IMR-90 (cell line): ENCODE measurements at regions not wholly inside any gene's neighbourhood (a gene's known extent, or its start where the extent isn't known, plus 50 kb on each side); places are given as distances from the start of the nearest gene placed in this dataset.

Source experiments
- ATAC-seq: fragments of 200-7000 bp; cut with Tn5 transposase; 2 replicates; pipeline ENCODE4 v1.9.1; 2020; ENCODE audit warnings: low read depth, mild to moderate bottlenecking, moderate library complexity
- BruUV-seq: library from RNA; stranded (reverse); fragments of 400-500 nt; replicated peaks from 2 replicates; lab custom pipeline; 2021; lab: Mats Ljungman, UMichigan
- CTCF ChIA-PET: fragments of 300-600 bp; formaldehyde crosslinking; extraction: SDS; loops from one replicate; lab custom pipeline; 2021; ENCODE audit warnings: antibody characterized with exemption; lab: Yijun Ruan, JAX
- POLR2A ChIA-PET: fragments of 300-600 bp; sonication (Branson Sonifier 250); formaldehyde crosslinking; loops from one replicate; lab custom pipeline; 2022; ENCODE audit warnings: antibody characterized with exemption; ENCODE audit not compliant: unreplicated experiment; lab: Charles Lee
- DNase-seq: peaks from one replicate; pipeline ENCODE4 v3.0.0; 2013
- H2AFZ ChIP-seq: replicated peaks from 2 replicates; pipeline ENCODE3; 2013; ENCODE audit warnings: low read length, mild to moderate bottlenecking; ENCODE audit not compliant: poor library complexity
- H2AK5ac ChIP-seq: 2 replicates; pipeline ENCODE4 v1.6.1; 2013; ENCODE audit warnings: low read depth, low read length, inconsistent platforms
- H2AK9ac ChIP-seq: replicated peaks from 2 replicates; pipeline ENCODE3; 2013; ENCODE audit warnings: mild to moderate bottlenecking, low read depth, low read length, moderate library complexity; ENCODE audit not compliant: poor library complexity
- H2BK120ac ChIP-seq: 2 replicates; pipeline ENCODE4 v1.6.1; 2013; ENCODE audit warnings: low read depth, low read length, inconsistent platforms
- H2BK15ac ChIP-seq: 3 replicates; pipeline ENCODE4 v1.6.1; 2013; ENCODE audit warnings: low read depth, low read length, inconsistent platforms
- H2BK20ac ChIP-seq: 2 replicates; pipeline ENCODE4 v1.6.1; 2013; ENCODE audit warnings: low read depth, mild to moderate bottlenecking, inconsistent platforms, low read length, moderate library complexity
- H2BK5ac ChIP-seq: 2 replicates; pipeline ENCODE4 v1.6.1; 2013; ENCODE audit warnings: mild to moderate bottlenecking, low read depth, low read length, inconsistent platforms; ENCODE audit not compliant: poor library complexity, severe bottlenecking
- H3K14ac ChIP-seq: replicated peaks from 2 replicates; pipeline ENCODE4 v1.6.1; 2013; ENCODE audit warnings: low read depth, low read length, inconsistent platforms
- H3K18ac ChIP-seq: 2 replicates; pipeline ENCODE4 v1.6.1; 2013; ENCODE audit warnings: low read depth, low read length, control low read depth
- H3K23ac ChIP-seq: 2 replicates; pipeline ENCODE4 v1.6.1; 2013; ENCODE audit warnings: low read depth, low read length, inconsistent platforms
- H3K27ac ChIP-seq: 2 replicates; pipeline ENCODE4 v1.5.1; 2013; ENCODE audit warnings: mild to moderate bottlenecking, control low read depth, low read length; ENCODE audit not compliant: insufficient read depth
- H3K27me3 ChIP-seq: 2 replicates; pipeline ENCODE4 v1.6.1; 2013; ENCODE audit warnings: low read length; ENCODE audit not compliant: control insufficient read depth, insufficient read depth
- H3K36me3 ChIP-seq: 2 replicates; pipeline ENCODE4 v1.6.1; 2013; ENCODE audit warnings: low read length, mixed read lengths; ENCODE audit not compliant: control insufficient read depth, insufficient read depth
- H3K4ac ChIP-seq: 2 replicates; pipeline ENCODE4 v1.6.1; 2013; ENCODE audit warnings: low read depth, low read length, inconsistent platforms
- H3K4me1 ChIP-seq: 2 replicates; pipeline ENCODE4 v1.6.1; 2013; ENCODE audit warnings: low read length, mixed read lengths; ENCODE audit not compliant: control insufficient read depth, insufficient read depth
- H3K4me2 ChIP-seq: 2 replicates; pipeline ENCODE4 v1.6.1; 2013; ENCODE audit warnings: low read depth, mild to moderate bottlenecking, control low read depth, low read length, moderate library complexity
- H3K4me3 ChIP-seq: 2 replicates; pipeline ENCODE4 v1.5.1; 2013; ENCODE audit warnings: low read depth, mild to moderate bottlenecking, control low read depth, low read length, moderate library complexity; ENCODE audit not compliant: insufficient read depth
- H3K56ac ChIP-seq: 2 replicates; pipeline ENCODE4 v1.6.1; 2013; ENCODE audit warnings: low read length, inconsistent platforms; ENCODE audit not compliant: insufficient read depth; ENCODE audit errors: extremely low read depth
- H3K79me1 ChIP-seq, 2 experiments: 2 replicates each; pipeline ENCODE4 v1.6.1; 2013; ENCODE audit warnings: low read length in 2 of 2, inconsistent platforms in 1 of 2, low read depth in 1 of 2
- H3K9ac ChIP-seq: 2 replicates; pipeline ENCODE4 v1.6.1; 2013; ENCODE audit warnings: low read depth, low read length, control low read depth
- H3K9me1 ChIP-seq: 2 replicates; pipeline ENCODE4 v1.6.1; 2013; ENCODE audit warnings: low read length, inconsistent platforms; ENCODE audit not compliant: insufficient read depth
- H3K9me3 ChIP-seq: 2 replicates; pipeline ENCODE4 v1.6.1; 2013; ENCODE audit warnings: low read length; ENCODE audit not compliant: control insufficient read depth, insufficient read depth
- H4K20me1 ChIP-seq: 2 replicates; pipeline ENCODE4 v1.6.1; 2013; ENCODE audit warnings: low read length, inconsistent platforms; ENCODE audit not compliant: insufficient read depth
- H4K5ac ChIP-seq: 2 replicates; pipeline ENCODE4 v1.6.1; 2013; ENCODE audit warnings: mild to moderate bottlenecking, low read depth, low read length, control low read depth
- H4K8ac ChIP-seq, 2 experiments: 2 replicates each; pipeline ENCODE4 v1.6.1; 2013; ENCODE audit warnings: low read depth in 2 of 2, low read length in 2 of 2, control low read depth in 1 of 2, inconsistent platforms in 1 of 2
- H4K91ac ChIP-seq: 2 replicates; pipeline ENCODE4 v1.6.1; 2013; ENCODE audit warnings: low read depth, low read length, inconsistent platforms; ENCODE audit not compliant: insufficient read depth
- BHLHE40 ChIP-seq: fragments of 150-350 bp; IDR thresholded peaks from 2 replicates; pipeline ENCODE4 v1.6.1; 2016; ENCODE audit warnings: mild to moderate bottlenecking, low read depth, low read length
- CEBPB ChIP-seq: IDR thresholded peaks from 2 replicates; pipeline ENCODE4 v1.6.1; 2012; ENCODE audit warnings: low read depth, low read length, improper control_type of control experiment
- MAFK ChIP-seq: IDR thresholded peaks from 2 replicates; pipeline ENCODE4 v1.6.1; 2012; ENCODE audit warnings: low read depth, low read length, improper control_type of control experiment
- MXI1 ChIP-seq: IDR thresholded peaks from 2 replicates; pipeline ENCODE4 v1.6.1; 2012; ENCODE audit warnings: low read depth, mild to moderate bottlenecking, low read length, moderate library complexity, borderline replicate concordance
- RFX5 ChIP-seq: IDR thresholded peaks from 2 replicates; pipeline ENCODE4 v1.8.0; 2012; ENCODE audit warnings: low read depth, mild to moderate bottlenecking, low read length, moderate library complexity
- WGBS, 2 experiments: methylation state at CpG; one replicate each; pipeline versions ENCODE4 v1.1.5 to v1.1.7; 2013; ENCODE audit warnings: missing lambda C conversion rate in 2 of 2; ENCODE audit not compliant: insufficient read length in 1 of 2; ENCODE audit errors: extremely low coverage in 2 of 2; 5-methylcytosine and 5-hydroxymethylcytosine counted together
- dilution Hi-C: fragments of 300-500 bp; cut with HindIII; formaldehyde crosslinking; loops from one replicate; pipeline ENCODE4 v1.14.3; 2018; ENCODE audit warnings: low sequenced_read_pairs; ENCODE audit not compliant: unreplicated experiment
- in situ Hi-C: fragments of 300-500 bp; cut with MboI; formaldehyde crosslinking; loops from 3 replicates; pipeline ENCODE4 v1.14.3; 2019; ENCODE audit warnings: low sequenced_read_pairs, inconsistent platforms, mixed read lengths
- intact Hi-C: fragments of 100-400 bp; cut with micrococcal nuclease; formaldehyde crosslinking; loops from 2 replicates; pipeline ENCODE4 v1.10.0; 2022

DNA sequence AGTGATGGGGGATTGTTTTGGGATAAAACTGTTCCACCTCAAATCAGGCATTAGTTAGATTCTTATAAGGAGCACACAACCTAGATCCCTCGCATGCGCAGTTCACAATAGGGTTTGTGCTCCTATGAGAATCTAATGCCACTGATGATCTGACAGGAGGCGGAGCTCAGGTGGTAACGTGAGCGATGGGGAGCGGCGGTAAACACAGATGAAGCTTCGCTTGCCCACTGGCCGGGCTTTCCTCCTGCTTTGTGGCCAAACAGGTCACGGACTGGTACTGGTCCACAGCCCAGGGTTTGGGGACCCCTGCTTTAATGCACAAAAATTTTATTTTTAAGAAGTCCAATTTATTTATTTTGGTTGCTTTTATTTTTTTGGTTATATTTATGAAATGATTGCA is 238.8 kb downstream of the AACS start:
- no TSS peak for BruUV-seq
- in situ Hi-C loops (no loop called here), dilution Hi-C loops (no loop called here), intact Hi-C loops (no loop called here)
- no peak overlapping the region for H4K8ac ChIP-seq
- no peaks in the 10 kb centered on the region for H3K4me1 ChIP-seq
- no peak overlapping the region for H3K4me3 ChIP-seq
- CTCF ChIA-PET, result no interaction called here
- H3K18ac ChIP-seq, result no peak overlapping the region
- no peak overlapping the region for H3K14ac ChIP-seq
- H3K27me3 ChIP-seq, result no peaks in the 10 kb centered on the region
- H4K5ac ChIP-seq, result no peak overlapping the region
- POLR2A ChIA-PET, result no interaction called here
- no peaks in the 10 kb centered on the region for H4K20me1 ChIP-seq
- H3K79me1 ChIP-seq, result no peaks in the 10 kb centered on the region
- TF ChIP-seq BHLHE40 (no peak), MXI1 (no peak), RFX5 (no peak), MAFK (no peak), CEBPB (no peak)
- H2AK5ac ChIP-seq, result no peak overlapping the region
- no peak overlapping the region for H2BK20ac ChIP-seq
- no peak overlapping the region for H4K91ac ChIP-seq
- no peaks in the 10 kb centered on the region for H3K9me1 ChIP-seq
- no peak overlapping the region for H2BK120ac ChIP-seq
- H3K23ac ChIP-seq, result no peak overlapping the region
- ATAC-seq, result no peak
- no peak overlapping the region for H2BK15ac ChIP-seq
- no peak overlapping the region for H3K9ac ChIP-seq
- H3K9me3 ChIP-seq, result peaks cover 21% of the 10 kb centered on the region
- no peak overlapping the region for H2AK9ac ChIP-seq
- no peak overlapping the region for H3K4ac ChIP-seq
- H2BK5ac ChIP-seq, result no peak overlapping the region
- no peaks in the 10 kb centered on the region for H3K36me3 ChIP-seq
- no peak overlapping the region for H3K27ac ChIP-seq
- H2AFZ ChIP-seq, result no peak overlapping the region
- no peak overlapping the region for H3K4me2 ChIP-seq
- DNase-seq, result no peak
- whole genome bisulfite sequencing, 2 experiments, result 71% methylated on average over 4 of the region's 10 CpGs; no CpG with 5 or more reads in 1 of the 2 experiments
- no peak overlapping the region for H3K56ac ChIP-seq
